Thoracic aorta (tissue), 2 donors: ENCODE measurements at regions not wholly inside any gene's neighbourhood (a gene's known extent, or its start where the extent isn't known, plus 50 kb on each side); places are given as distances from the start of the nearest gene placed in this dataset.

Experiments
- ATAC-seq: fragments of 150-250 bp; one replicate; pipeline ENCODE4 v1.8.0; 2017; ENCODE audit warnings: low read depth; ENCODE audit not compliant: insufficient number of reproducible peaks, low FRiP score
- DNase-seq: peaks from one replicate; pipeline ENCODE4 v3.0.0-alpha.2; 2020; ENCODE audit warnings: low spot score
- H3K27ac ChIP-seq, 2 donors: fragments of 200-600 bp; sonication (generic); 1 replicate in 1 of 2; 2 replicates in 1 of 2; pipeline ENCODE4 v1.5.1; 2016; ENCODE audit warnings: mild to moderate bottlenecking in 2 of 2, moderate library complexity in 2 of 2
- H3K27me3 ChIP-seq: fragments of 200-600 bp; sonication (generic); replicated peaks from 2 replicates; pipeline ENCODE4 v1.6.0; 2016; ENCODE audit warnings: mild to moderate bottlenecking; ENCODE audit not compliant: insufficient read depth
- H3K36me3 ChIP-seq: fragments of 200-600 bp; sonication (generic); one replicate; pipeline ENCODE4 v1.5.1; 2016
- H3K4me1 ChIP-seq, 2 donors: fragments of 200-600 bp; sonication (generic); 1 replicate in 1 of 2; 2 replicates in 1 of 2; pipeline versions ENCODE4 v1.5.1 to v1.6.0; 2016; ENCODE audit warnings: low read depth in 2 of 2, mild to moderate bottlenecking in 1 of 2; ENCODE audit not compliant: control insufficient read depth in 1 of 2
- H3K4me3 ChIP-seq: fragments of 200-600 bp; sonication (generic); 2 replicates; pipeline ENCODE4 v1.5.1; 2016; ENCODE audit warnings: mild to moderate bottlenecking
- H3K9me3 ChIP-seq: fragments of 200-600 bp; sonication (generic); 2 replicates; pipeline ENCODE4 v1.5.1; 2016
- CTCF ChIP-seq: fragments of 200-600 bp; sonication (generic); IDR thresholded peaks from one replicate; pipeline ENCODE4 v1.5.1; 2019; ENCODE audit warnings: antibody characterized with exemption

- ATAC-seq: no peak
- no peaks in the 10 kb centered on the region for H3K9me3 ChIP-seq
- H3K4me1 ChIP-seq: no peaks in the 10 kb centered on the region
- H3K27ac ChIP-seq: no peak overlapping the region
- H3K36me3 ChIP-seq: no peaks in the 10 kb centered on the region
- no peaks in the 10 kb centered on the region for H3K27me3 ChIP-seq
- no peak for DNase-seq
- no peak for TF ChIP-seq CTCF
- H3K4me3 ChIP-seq: no peak overlapping the region
Measured at GRCh38 chr14:101243587-101244338, 317.5 kb upstream of the DIO3 start.

GRCh38 chr14:101246894-101247841 is 314.1 kb upstream of the DIO3 start:
- no peaks in the 10 kb centered on the region for H3K4me1 ChIP-seq
- H3K36me3 ChIP-seq: no peaks in the 10 kb centered on the region
- no peak overlapping the region for H3K27ac ChIP-seq
- no peak for DNase-seq
- H3K4me3 ChIP-seq: no peak overlapping the region
- no peak for ATAC-seq
- H3K27me3 ChIP-seq: no peaks in the 10 kb centered on the region
- H3K9me3 ChIP-seq: no peaks in the 10 kb centered on the region
- TF ChIP-seq CTCF: no peak

GRCh38 chr14:101247842-101248725 is 313.2 kb upstream of the DIO3 start:
- no peaks in the 10 kb centered on the region for H3K9me3 ChIP-seq
- no peaks in the 10 kb centered on the region for H3K36me3 ChIP-seq
- no peak overlapping the region for H3K27ac ChIP-seq
- H3K27me3 ChIP-seq: no peaks in the 10 kb centered on the region
- no peak overlapping the region for H3K4me3 ChIP-seq
- no peak for DNase-seq
- no peaks in the 10 kb centered on the region for H3K4me1 ChIP-seq
- ATAC-seq: no peak
- TF ChIP-seq CTCF: no peak

- ATAC-seq (no peak), DNase-seq (no peak)
- Histone ChIP-seq H3K9me3 (no peaks in the 10 kb centered on the region), H3K27ac (no peak overlapping the region), H3K4me1 (no peaks in the 10 kb centered on the region), H3K4me3 (no peak overlapping the region), H3K27me3 (no peaks in the 10 kb centered on the region), H3K36me3 (no peaks in the 10 kb centered on the region)
- no peak for TF ChIP-seq CTCF
Measured at GRCh38 chr14:101248840-101249675, 312.2 kb upstream of the DIO3 start.
